ENCODE measurements at regions not wholly inside any gene's neighbourhood (a gene's known extent, or its start where the extent isn't known, plus 50 kb on each side); places are given as distances from the start of the nearest gene placed in this dataset.

DNA sequence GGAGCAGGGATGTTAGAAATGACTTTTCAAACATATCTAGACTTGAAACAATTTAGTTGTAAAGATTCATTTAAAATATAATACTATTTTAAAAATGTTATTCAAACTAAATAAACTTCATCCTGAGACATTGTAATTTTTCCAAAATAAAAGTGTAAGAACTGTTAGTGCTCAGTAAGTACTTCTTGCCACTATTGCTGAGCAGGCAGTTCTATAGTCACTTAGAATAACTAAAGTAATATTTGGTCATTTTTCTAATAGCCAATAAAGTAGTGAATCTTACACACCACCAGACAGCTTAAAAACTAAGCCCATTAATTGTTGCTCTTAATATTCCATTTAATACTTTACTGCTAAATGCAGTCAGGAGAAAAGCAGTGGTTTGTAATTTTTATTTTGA lies 1120.0 kb upstream of the CDH10 start:
- no peak for TF ChIP-seq POLR2A (IDR thresholded peaks at IDR 0.05)
- TF ChIP-seq, protein P1, sequence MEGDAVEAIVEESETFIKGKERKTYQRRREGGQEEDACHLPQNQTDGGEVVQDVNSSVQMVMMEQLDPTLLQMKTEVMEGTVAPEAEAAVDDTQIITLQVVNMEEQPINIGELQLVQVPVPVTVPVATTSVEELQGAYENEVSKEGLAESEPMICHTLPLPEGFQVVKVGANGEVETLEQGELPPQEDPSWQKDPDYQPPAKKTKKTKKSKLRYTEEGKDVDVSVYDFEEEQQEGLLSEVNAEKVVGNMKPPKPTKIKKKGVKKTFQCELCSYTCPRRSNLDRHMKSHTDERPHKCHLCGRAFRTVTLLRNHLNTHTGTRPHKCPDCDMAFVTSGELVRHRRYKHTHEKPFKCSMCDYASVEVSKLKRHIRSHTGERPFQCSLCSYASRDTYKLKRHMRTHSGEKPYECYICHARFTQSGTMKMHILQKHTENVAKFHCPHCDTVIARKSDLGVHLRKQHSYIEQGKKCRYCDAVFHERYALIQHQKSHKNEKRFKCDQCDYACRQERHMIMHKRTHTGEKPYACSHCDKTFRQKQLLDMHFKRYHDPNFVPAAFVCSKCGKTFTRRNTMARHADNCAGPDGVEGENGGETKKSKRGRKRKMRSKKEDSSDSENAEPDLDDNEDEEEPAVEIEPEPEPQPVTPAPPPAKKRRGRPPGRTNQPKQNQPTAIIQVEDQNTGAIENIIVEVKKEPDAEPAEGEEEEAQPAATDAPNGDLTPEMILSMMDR (IDR thresholded peaks at IDR 0.05): no peak
- intact Hi-C loops (cut with DNase I; ENCODE audit: low total_unique reads): no loop called here
- no peak overlapping the region for H3K4me3 ChIP-seq (ENCODE audit: low read depth, poor library complexity, severe bottlenecking)
- DNase-seq (ENCODE audit: low spot score in 2 of 2): no peak

- no peak for TF ChIP-seq POLR2A (IDR thresholded peaks at IDR 0.05)
- TF ChIP-seq, protein P1 (IDR thresholded peaks at IDR 0.05): no peak
- no peak overlapping the region for H3K4me3 ChIP-seq (ENCODE audit: low read depth, poor library complexity, severe bottlenecking)
- no peak for DNase-seq (ENCODE audit: low spot score in 2 of 2)
- intact Hi-C loops (cut with DNase I; ENCODE audit: low total_unique reads): no loop called here
- 58 to 68% methylated on average over 3 of the region's 3 CpGs for WGBS, 2 donors
These were observed 1119.0 kb upstream of the CDH10 start for GRCh38 chr5:25763781-25764180.

GRCh38 chr5:25754895-25755294 lies 1110.1 kb upstream of the CDH10 start:
- intact Hi-C loops (cut with DNase I; ENCODE audit: low total_unique reads): no loop called here
- WGBS, 2 donors: 48 to 50% methylated on average over 3 of the region's 3 CpGs
- no peak overlapping the region for H3K4me3 ChIP-seq (ENCODE audit: low read depth, poor library complexity, severe bottlenecking)
- TF ChIP-seq, protein P1 (IDR thresholded peaks at IDR 0.05): no peak
- TF ChIP-seq POLR2A (IDR thresholded peaks at IDR 0.05): no peak
- DNase-seq (ENCODE audit: low spot score in 2 of 2): no peak

DNA sequence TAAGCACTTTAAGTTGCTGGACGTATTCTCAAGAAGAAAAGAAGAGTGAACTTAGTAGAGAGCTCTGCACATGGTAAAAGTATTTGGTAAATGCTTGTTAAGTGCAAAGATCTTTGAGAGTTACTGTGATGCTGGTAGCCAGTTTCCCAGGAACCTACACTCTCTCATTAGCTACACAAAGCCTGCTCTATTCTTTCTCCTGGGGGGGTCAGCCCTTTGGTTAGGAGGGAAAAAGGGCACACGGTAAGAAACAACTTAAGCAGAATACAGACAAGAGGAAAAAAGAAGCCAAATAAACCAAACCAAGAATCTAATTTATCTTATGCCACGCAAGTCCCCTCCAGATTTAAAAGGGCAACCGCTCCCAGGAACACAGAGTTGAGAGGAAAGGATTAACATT lies 1100.1 kb upstream of the CDH10 start:
- no peak for TF ChIP-seq POLR2A (IDR thresholded peaks at IDR 0.05)
- H3K4me3 ChIP-seq (ENCODE audit: low read depth, poor library complexity, severe bottlenecking): no peak overlapping the region
- WGBS, 2 donors: 58 to 63% methylated on average over 4 of the region's 4 CpGs
- intact Hi-C loops (cut with DNase I; ENCODE audit: low total_unique reads): no loop called here
- DNase-seq (ENCODE audit: low spot score in 2 of 2): no peak

- no peak overlapping the region for H3K4me3 ChIP-seq (ENCODE audit: low read depth, poor library complexity, severe bottlenecking)
- 90 to 91% methylated on average over 1 of the region's 1 CpG for WGBS, 2 donors
- TF ChIP-seq, protein P1 (IDR thresholded peaks at IDR 0.05): no peak
- TF ChIP-seq POLR2A (IDR thresholded peaks at IDR 0.05): no peak
- intact Hi-C loops (cut with DNase I; ENCODE audit: low total_unique reads): no loop called here
- DNase-seq (ENCODE audit: low spot score in 2 of 2): no peak
These were observed 1071.9 kb upstream of the CDH10 start for GRCh38 chr5:25716680-25717079.

- no peak overlapping the region for H3K4me3 ChIP-seq (ENCODE audit: low read depth, poor library complexity, severe bottlenecking)
- TF ChIP-seq, protein P1 (IDR thresholded peaks at IDR 0.05): no peak
- TF ChIP-seq POLR2A (IDR thresholded peaks at IDR 0.05): no peak
- DNase-seq (ENCODE audit: low spot score in 2 of 2): no peak
- WGBS, 2 donors: 55 to 58% methylated on average over 7 of the region's 7 CpGs
- intact Hi-C loops (cut with DNase I; ENCODE audit: low total_unique reads): no loop called here
These were observed 1068.5 kb upstream of the CDH10 start for GRCh38 chr5:25713259-25713658.

Data from lower leg skin (tissue), 4 donors.